Keratinocyte (primary cell): ENCODE measurements at regions not wholly inside any gene's neighbourhood (a gene's known extent, or its start where the extent isn't known, plus 50 kb on each side); places are given as distances from the start of the nearest gene placed in this dataset.

Source experiments
- CTCF ChIP-seq, 3 experiments: IDR thresholded peaks in 1 of 3; conservative IDR thresholded peaks in 1 of 3; optimal IDR thresholded peaks in 1 of 3; 2 replicates in 2 of 3; 3 replicates in 1 of 3; pipeline versions ENCODE3 to v1.5.1; 2011; ENCODE audit warnings: low read length in 3 of 3, mild to moderate bottlenecking in 3 of 3, moderate library complexity in 2 of 3, control low read depth in 1 of 3, inconsistent platforms in 1 of 3; ENCODE audit not compliant: insufficient read depth in 2 of 3; ENCODE audit errors: extremely low read depth in 1 of 3
- EZH2 ChIP-seq: IDR thresholded peaks from one replicate; pipeline ENCODE4 v1.6.1; 2012; ENCODE audit warnings: inconsistent platforms, mild to moderate bottlenecking, low read length, moderate library complexity

- TF ChIP-seq CTCF (optimal IDR thresholded peaks at IDR 0.05 in 1 of 3, IDR thresholded peaks at IDR 0.05 in 1 of 3, conservative IDR thresholded peaks at IDR 0.05 in 1 of 3; ENCODE audit: extremely low read depth in 1 of 3, insufficient read depth in 2 of 3, low read length in 3 of 3), result no peak
- TF ChIP-seq EZH2, result no peak
These were observed 450.4 kb upstream of the CTNND2 start for GRCh38 chr5:12354686-12355085.
